Testis (tissue), 2 donors: ENCODE measurements at regions not wholly inside any gene's neighbourhood (a gene's known extent, or its start where the extent isn't known, plus 50 kb on each side); places are given as distances from the start of the nearest gene placed in this dataset.

Experiments
- DNase-seq: peaks from one replicate; pipeline ENCODE4 v3.0.0-alpha.2; 2019
- H3K27ac ChIP-seq, 2 donors: fragments of 200-600 bp; sonication (generic); one replicate each; pipeline ENCODE4 v1.5.1; 2019
- H3K27me3 ChIP-seq: fragments of 200-600 bp; sonication (generic); one replicate; pipeline ENCODE4 v1.5.1; 2019
- H3K36me3 ChIP-seq: fragments of 200-600 bp; sonication (generic); one replicate; pipeline ENCODE4 v1.5.1; 2017; ENCODE audit warnings: low read depth; ENCODE audit errors: missing control alignments
- H3K4me1 ChIP-seq: fragments of 200-600 bp; sonication (generic); one replicate; pipeline ENCODE4 v1.5.1; 2019
- H3K4me3 ChIP-seq, 2 donors: fragments of 200-600 bp; sonication (generic); one replicate each; pipeline ENCODE4 v1.5.1; 2017 to 2019
- H3K9me3 ChIP-seq: fragments of 200-600 bp; sonication (generic); one replicate; pipeline ENCODE4 v1.5.1; 2017
- CTCF ChIP-seq, 3 experiments: fragments of 450-650 bp in 2 of 3; fragments of 200-600 bp in 1 of 3; sonication (generic) in 1 of 3; IDR thresholded peaks; one replicate each; pipeline ENCODE4 v1.5.1; 2016 to 2019; ENCODE audit warnings: antibody characterized with exemption in 3 of 3, mild to moderate bottlenecking in 2 of 3, moderate library complexity in 1 of 3
- POLR2A ChIP-seq: fragments of 450-650 bp; IDR thresholded peaks from one replicate; pipeline ENCODE4 v1.6.1; 2017; ENCODE audit warnings: antibody characterized with exemption, mild to moderate bottlenecking, moderate library complexity
- WGBS, 2 donors: methylation state at CpG; one replicate each; pipeline ENCODE4 v1.1.5; 2018; 5-methylcytosine and 5-hydroxymethylcytosine counted together
- intact Hi-C: fragments of 100-400 bp; cut with DNase I; formaldehyde crosslinking; loops from one replicate; pipeline ENCODE4 v1.15.1; 2023; ENCODE audit warnings: low total_unique reads

- TF ChIP-seq POLR2A (no peak), CTCF (IDR thresholded peaks at IDR 0.05) (no peak)
- 80 to 86% methylated on average over 13 of the region's 13 CpGs for WGBS, 2 donors
- no peaks in the 10 kb centered on the region for H3K9me3 ChIP-seq
- H3K27ac ChIP-seq = no peak overlapping the region
- H3K27me3 ChIP-seq = no peaks in the 10 kb centered on the region
- intact Hi-C loops = loop anchor here (10.0 kb wide), 1 partner anchor 75 kb away; no protein-coding TSS in a partner anchor
- H3K4me1 ChIP-seq = no peaks in the 10 kb centered on the region
- DNase-seq = no peak
- H3K4me3 ChIP-seq = no peak overlapping the region
- no peaks in the 10 kb centered on the region for H3K36me3 ChIP-seq
Observed at GRCh38 chr9:13429301-13430190, 150.1 kb upstream of the MPDZ start.

- DNase-seq = no peak
- TF ChIP-seq CTCF (IDR thresholded peaks at IDR 0.05) (no peak), POLR2A (no peak)
- Histone ChIP-seq H3K27me3 (no peaks in the 10 kb centered on the region), H3K27ac (no peak overlapping the region), H3K9me3 (no peaks in the 10 kb centered on the region), H3K4me1 (no peaks in the 10 kb centered on the region), H3K36me3 (no peaks in the 10 kb centered on the region), H3K4me3 (no peak overlapping the region)
- 81 to 86% methylated on average over 4 of the region's 4 CpGs for WGBS, 2 donors
- intact Hi-C loops = loop anchor here (10.0 kb wide), 1 partner anchor 74 kb away; no protein-coding TSS in a partner anchor
Observed at GRCh38 chr9:13428766-13429165, 149.3 kb upstream of the MPDZ start.

GRCh38 chr9:13427587-13427986 lies 148.1 kb upstream of the MPDZ start:
- Histone ChIP-seq H3K4me3 (no peak overlapping the region), H3K4me1 (no peaks in the 10 kb centered on the region), H3K27ac (no peak overlapping the region), H3K36me3 (no peaks in the 10 kb centered on the region), H3K27me3 (no peaks in the 10 kb centered on the region), H3K9me3 (no peaks in the 10 kb centered on the region)
- 2 to 4% methylated on average over 3 of the region's 3 CpGs for WGBS, 2 donors
- no peak for DNase-seq
- intact Hi-C loops = loop anchor here (10.0 kb wide), 1 partner anchor 73 kb away; no protein-coding TSS in a partner anchor
- TF ChIP-seq CTCF (IDR thresholded peaks at IDR 0.05) (peak; percentile 61 to 80 (median 72)), POLR2A (no peak)

- DNase-seq = no peak
- no peak overlapping the region for H3K4me3 ChIP-seq
- WGBS, 2 donors = 56 to 69% methylated on average over 3 of the region's 3 CpGs
- no peak for TF ChIP-seq POLR2A
- TF ChIP-seq CTCF (IDR thresholded peaks at IDR 0.05) = no peak
- no peak overlapping the region for H3K27ac ChIP-seq
- no peaks in the 10 kb centered on the region for H3K36me3 ChIP-seq
- H3K4me1 ChIP-seq = no peaks in the 10 kb centered on the region
- intact Hi-C loops = loop anchor here (10.0 kb wide), 1 partner anchor 72 kb away; no protein-coding TSS in a partner anchor
- no peaks in the 10 kb centered on the region for H3K9me3 ChIP-seq
- no peaks in the 10 kb centered on the region for H3K27me3 ChIP-seq
Observed at GRCh38 chr9:13426606-13427005, 147.1 kb upstream of the MPDZ start.
